GM12878 (cell line): ENCODE measurements at regions not wholly inside any gene's neighbourhood (a gene's known extent, or its start where the extent isn't known, plus 50 kb on each side); places are given as distances from the start of the nearest gene placed in this dataset.

Experiments
- ATAC-seq: fragments of 200-7000 bp; cut with Tn5 transposase; 3 replicates; pipeline ENCODE4 v1.9.1; 2020; ENCODE audit warnings: mild to moderate bottlenecking, moderate library complexity
- BruUV-seq: library from RNA; stranded (reverse); fragments of 400-500 nt; replicated peaks from 2 replicates; lab custom pipeline; 2021; lab: Mats Ljungman, UMichigan
- CTCF ChIA-PET: fragments of 300-600 bp; sonication (Branson Sonifier 250); formaldehyde crosslinking; extraction: SDS; loops from one replicate; lab custom pipeline; 2021; ENCODE audit warnings: inconsistent platforms; lab: Yijun Ruan, JAX
- POLR2A ChIA-PET: fragments of 350-600 bp; formaldehyde crosslinking; extraction: SDS; loops from one replicate; lab custom pipeline; 2021; ENCODE audit warnings: inconsistent platforms; lab: Charles Lee
- RAD21 ChIA-PET: fragments of 300-600 bp; sonication (Branson Sonifier 250); formaldehyde crosslinking; loops from one replicate; lab custom pipeline; 2023; ENCODE audit warnings: antibody characterized with exemption; ENCODE audit not compliant: unreplicated experiment; lab: Charles Lee
- SMC1A ChIA-PET: fragments of 300-600 bp; sonication (Branson Sonifier 250); formaldehyde crosslinking; loops from one replicate; lab custom pipeline; 2023; ENCODE audit not compliant: unreplicated experiment, uncharacterized antibody; lab: Charles Lee
- DNase-seq: peaks from one replicate; pipeline ENCODE4 v3.0.0-alpha.2; 2011; ENCODE audit warnings: low read depth, low spot score
- FAIRE-seq: peaks from 3 replicates; lab custom pipeline; 2011; peaks lifted over from hg19 to GRCh38; lab: Jason Lieb, UNC
- H2AFZ ChIP-seq: 2 replicates; pipeline ENCODE4 v1.6.0; 2011; ENCODE audit warnings: low read depth, low read length, control low read depth; ENCODE audit not compliant: control insufficient read depth
- H3K27ac ChIP-seq: 2 replicates; pipeline ENCODE4 v1.5.1; 2011; ENCODE audit warnings: control low read depth; ENCODE audit not compliant: control insufficient read depth, insufficient read depth
- H3K27me3 ChIP-seq, 2 experiments: replicated peaks in 1 of 2; 2 replicates each; pipeline versions ENCODE4 v1.6.0 to v1.6.1; 2011; ENCODE audit warnings: low read length in 1 of 2; ENCODE audit not compliant: control insufficient read depth in 2 of 2, insufficient read depth in 2 of 2
- H3K36me3 ChIP-seq, 2 experiments: 2 replicates each; pipeline ENCODE4 v1.5.1; 2011; ENCODE audit warnings: low read length in 1 of 2; ENCODE audit not compliant: control insufficient read depth in 2 of 2, insufficient read depth in 2 of 2
- H3K4me1 ChIP-seq: 2 replicates; pipeline ENCODE4 v1.6.1; 2011; ENCODE audit warnings: mild to moderate bottlenecking, low read length, moderate library complexity, mixed read lengths; ENCODE audit not compliant: control insufficient read depth, insufficient read depth
- H3K4me2 ChIP-seq: 2 replicates; pipeline ENCODE4 v1.6.0; 2011; ENCODE audit warnings: control low read depth; ENCODE audit not compliant: control insufficient read depth, insufficient read depth
- H3K4me3 ChIP-seq: fragments of 200-600 bp; sonication (generic); 2 replicates; pipeline ENCODE4 v1.5.1; 2016
- H3K79me2 ChIP-seq: 2 replicates; pipeline ENCODE4 v1.6.0; 2011; ENCODE audit warnings: low read length; ENCODE audit not compliant: control insufficient read depth, insufficient read depth
- H3K9ac ChIP-seq: 2 replicates; pipeline ENCODE4 v1.8.0; 2011; ENCODE audit warnings: low read length, control low read depth, mixed read lengths; ENCODE audit not compliant: control insufficient read depth, insufficient read depth
- H3K9me3 ChIP-seq: replicated peaks from 3 replicates; pipeline ENCODE4 v1.5.1; 2011; ENCODE audit warnings: mild to moderate bottlenecking, low read length; ENCODE audit not compliant: control insufficient read depth, insufficient read depth
- H4K20me1 ChIP-seq: 2 replicates; pipeline ENCODE4 v1.6.0; 2011; ENCODE audit not compliant: control insufficient read depth, insufficient read depth
- ASH2L ChIP-seq: fragments of 300-600, 200-600 bp; sonication (generic); IDR thresholded peaks from 2 replicates; pipeline ENCODE4 v1.6.1; 2017; ENCODE audit warnings: low read depth, mild to moderate bottlenecking, borderline replicate concordance
- CBX5 ChIP-seq: sonication (generic); IDR thresholded peaks from 2 replicates; pipeline ENCODE4 v1.6.1; 2016; ENCODE audit warnings: low read depth, moderate library complexity, mild to moderate bottlenecking, inconsistent platforms
- FOXM1 ChIP-seq: IDR thresholded peaks from 2 replicates; pipeline ENCODE4 v1.6.1; 2012; ENCODE audit warnings: low read depth, mild to moderate bottlenecking, inconsistent platforms, low read length, moderate library complexity
- KDM1A ChIP-seq: fragments of 200-600 bp; sonication (generic); IDR thresholded peaks from 2 replicates; pipeline ENCODE4 v1.6.1; 2016; ENCODE audit warnings: borderline replicate concordance
- NKRF ChIP-seq: fragments of 450-650 bp; conservative IDR thresholded peaks from 2 replicates; pipeline ENCODE4 v1.6.1; 2017; ENCODE audit warnings: mild to moderate bottlenecking, moderate library complexity
- ZSCAN29 ChIP-seq: fragments of 450-650 bp; IDR thresholded peaks from 2 replicates; pipeline ENCODE4 v1.6.1; 2017; ENCODE audit warnings: mild to moderate bottlenecking, moderate library complexity
- WGBS: methylation state at CpG from one replicate; pipeline ENCODE4 v1.1.6; 2016; ENCODE audit warnings: low lambda C conversion rate; ENCODE audit not compliant: insufficient replicate concordance, insufficient coverage; ENCODE audit errors: missing lambda C conversion rate; 5-methylcytosine and 5-hydroxymethylcytosine counted together
- in situ Hi-C: fragments of 300-500 bp; cut with MboI; formaldehyde crosslinking; loops from 9 replicates; pipeline ENCODE4 v1.14.3; 2018; ENCODE audit warnings: mixed read lengths
- intact Hi-C: fragments of 100-400 bp; cut with micrococcal nuclease; formaldehyde crosslinking; loops from one replicate; pipeline ENCODE4 v1.14.2; 2022; ENCODE audit not compliant: unreplicated experiment

GRCh38 chrX:97763981-97764380 lies 880.3 kb downstream of the RPA4 start:
- Histone ChIP-seq H3K36me3 (no peaks in the 10 kb centered on the region), H3K4me1 (no peaks in the 10 kb centered on the region), H3K4me3 (no peak overlapping the region), H3K9ac (no peak overlapping the region), H3K9me3 (no peaks in the 10 kb centered on the region), H3K4me2 (no peak overlapping the region), H3K27me3 (no peaks in the 10 kb centered on the region), H3K79me2 (no peaks in the 10 kb centered on the region), H2AFZ (no peak overlapping the region), H3K27ac (no peak overlapping the region), H4K20me1 (no peaks in the 10 kb centered on the region)
- WGBS = 0% methylated on average over 1 of the region's 1 CpG
- CTCF ChIA-PET = no interaction called here
- SMC1A ChIA-PET = no interaction called here
- FAIRE-seq (no peak), DNase-seq (no peak), ATAC-seq (no peak)
- POLR2A ChIA-PET = no interaction called here
- in situ Hi-C loops (no loop called here), intact Hi-C loops (no loop called here)
- no TSS peak for BruUV-seq
- TF ChIP-seq ZSCAN29 = no peak
- TF ChIP-seq KDM1A = no peak
- TF ChIP-seq CBX5 = no peak
- TF ChIP-seq ASH2L = no peak
- no peak for TF ChIP-seq NKRF
- no peak for TF ChIP-seq FOXM1
- RAD21 ChIA-PET = no interaction called here
